ENCODE measurements at regions not wholly inside any gene's neighbourhood (a gene's known extent, or its start where the extent isn't known, plus 50 kb on each side); places are given as distances from the start of the nearest gene placed in this dataset.

DNA sequence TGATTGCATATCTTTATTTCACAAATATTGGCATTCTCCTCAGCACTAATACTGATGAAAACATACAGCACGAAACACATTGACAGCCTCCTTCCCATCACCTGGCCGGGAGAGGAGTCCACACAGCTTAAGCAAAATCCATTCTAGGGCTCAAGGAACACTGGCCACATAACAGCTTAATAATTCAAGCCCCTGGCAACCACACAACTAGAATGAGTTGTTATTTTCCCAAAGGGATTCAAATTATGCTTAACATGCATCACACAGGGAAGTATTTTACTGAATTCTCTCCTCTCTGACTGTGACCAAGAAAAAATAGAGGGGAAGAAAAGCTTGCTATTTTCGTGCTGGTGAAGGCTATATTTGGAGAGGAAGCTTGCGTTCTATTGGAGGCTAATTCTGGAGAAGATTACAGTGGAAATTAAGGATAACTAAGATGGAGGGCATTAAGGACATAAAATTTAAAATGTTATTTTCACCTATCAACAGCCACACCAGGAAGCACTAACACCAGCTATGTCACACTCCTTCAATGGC is 198.5 kb downstream of the ADGRG6 start:
- Histone ChIP-seq H3K27me3 (ENCODE audit: insufficient read depth, low read length) (no peaks in the 10 kb centered on the region), H3K4me3 (ENCODE audit: low read length) (no peak overlapping the region), H3K36me3 (ENCODE audit: insufficient read depth, low read length) (no peaks in the 10 kb centered on the region), H3K9ac (ENCODE audit: low read depth, low read length) (no peak overlapping the region), H3K27ac (ENCODE audit: low read depth, low read length) (no peak overlapping the region), H3K4me1 (ENCODE audit: insufficient read depth, low read length) (no peaks in the 10 kb centered on the region), H3K9me3 (ENCODE audit: insufficient read depth, low read depth, low read length) (peaks cover 14% of the 10 kb centered on the region)
- 89% methylated on average over 4 of the region's 4 CpGs for WGBS

DNA sequence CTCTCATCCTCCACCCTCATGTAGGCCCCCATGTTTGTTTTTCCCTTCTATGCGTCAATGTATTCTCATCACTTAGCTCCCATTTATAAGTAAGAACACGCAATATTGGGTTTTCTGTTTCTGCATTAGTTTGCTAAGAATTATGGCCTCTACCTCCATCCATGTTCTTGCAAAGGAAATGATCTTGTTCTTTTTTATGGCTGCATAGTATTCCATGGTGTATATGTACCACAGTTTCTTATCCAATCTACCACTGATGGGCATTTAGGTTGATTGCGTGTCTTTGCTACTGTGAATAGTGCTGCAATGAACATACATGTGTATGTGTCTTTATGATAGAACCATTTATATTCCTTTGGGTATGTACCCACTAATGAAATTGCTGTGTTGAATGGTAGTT is 200.0 kb downstream of the ADGRG6 start:
- Histone ChIP-seq H3K4me3 (ENCODE audit: low read length) (no peak overlapping the region), H3K4me1 (ENCODE audit: insufficient read depth, low read length) (no peaks in the 10 kb centered on the region), H3K27me3 (ENCODE audit: insufficient read depth, low read length) (no peaks in the 10 kb centered on the region), H3K36me3 (ENCODE audit: insufficient read depth, low read length) (no peaks in the 10 kb centered on the region), H3K9me3 (ENCODE audit: insufficient read depth, low read depth, low read length) (peaks cover 14% of the 10 kb centered on the region), H3K27ac (ENCODE audit: low read depth, low read length) (no peak overlapping the region), H3K9ac (ENCODE audit: low read depth, low read length) (no peak overlapping the region)
- WGBS = 100% methylated on average over 2 of the region's 3 CpGs

DNA sequence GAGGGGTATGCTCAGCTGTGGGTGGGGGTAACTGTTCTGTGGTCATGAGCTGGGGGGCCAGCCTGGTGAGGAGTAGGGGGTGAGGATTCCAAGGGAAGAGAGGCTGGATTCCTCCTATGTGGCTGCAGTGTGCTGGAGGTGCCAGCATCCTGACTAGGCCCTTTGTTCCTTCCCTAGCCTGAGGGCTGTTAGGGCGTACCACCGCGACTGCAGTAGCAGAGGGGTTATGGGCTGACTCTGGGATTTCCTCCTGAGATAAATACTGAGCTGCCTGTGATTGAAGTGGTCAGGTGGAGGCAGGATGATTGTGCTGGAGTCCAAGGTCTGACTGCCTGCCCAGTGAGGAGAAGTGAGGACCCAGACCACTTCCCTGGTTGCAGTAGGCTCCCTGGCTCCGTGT is 205.3 kb downstream of the ADGRG6 start:
- Histone ChIP-seq H3K27me3 (ENCODE audit: insufficient read depth, low read length) (no peaks in the 10 kb centered on the region), H3K36me3 (ENCODE audit: insufficient read depth, low read length) (no peaks in the 10 kb centered on the region), H3K4me3 (ENCODE audit: low read length) (no peak overlapping the region), H3K27ac (ENCODE audit: low read depth, low read length) (no peak overlapping the region), H3K4me1 (ENCODE audit: insufficient read depth, low read length) (no peaks in the 10 kb centered on the region), H3K9me3 (ENCODE audit: insufficient read depth, low read depth, low read length) (peaks cover 10% of the 10 kb centered on the region), H3K9ac (ENCODE audit: low read depth, low read length) (no peak overlapping the region)
- 96% methylated on average over 4 of the region's 4 CpGs for WGBS

DNA sequence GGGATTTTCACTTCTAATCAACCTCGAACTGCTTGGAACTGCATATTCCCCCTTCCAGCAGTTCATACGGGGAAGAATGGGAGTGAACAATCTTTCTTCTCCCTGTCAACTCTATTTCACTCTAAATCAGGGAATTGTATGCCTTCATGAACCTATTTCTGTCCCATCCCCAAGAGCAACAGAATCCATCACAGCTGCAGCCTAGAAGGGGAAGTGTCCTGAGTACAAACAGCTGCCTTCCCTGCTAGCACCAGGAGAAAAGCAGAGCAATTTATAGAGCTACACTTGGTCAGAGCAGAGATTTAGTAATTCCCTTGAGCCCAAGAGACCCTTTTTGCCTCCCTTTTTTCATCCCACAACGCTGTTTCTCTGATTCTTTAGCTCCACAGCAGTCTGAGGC is 208.4 kb downstream of the ADGRG6 start:
- no peak overlapping the region for H3K27ac ChIP-seq (ENCODE audit: low read depth, low read length)
- no peaks in the 10 kb centered on the region for H3K36me3 ChIP-seq (ENCODE audit: insufficient read depth, low read length)
- H3K4me3 ChIP-seq (ENCODE audit: low read length) = no peak overlapping the region
- no peaks in the 10 kb centered on the region for H3K27me3 ChIP-seq (ENCODE audit: insufficient read depth, low read length)
- H3K4me1 ChIP-seq (ENCODE audit: insufficient read depth, low read length) = no peaks in the 10 kb centered on the region
- WGBS = 93% methylated on average over 3 of the region's 3 CpGs
- H3K9me3 ChIP-seq (ENCODE audit: insufficient read depth, low read depth, low read length) = no peaks in the 10 kb centered on the region
- H3K9ac ChIP-seq (ENCODE audit: low read depth, low read length) = no peak overlapping the region

DNA sequence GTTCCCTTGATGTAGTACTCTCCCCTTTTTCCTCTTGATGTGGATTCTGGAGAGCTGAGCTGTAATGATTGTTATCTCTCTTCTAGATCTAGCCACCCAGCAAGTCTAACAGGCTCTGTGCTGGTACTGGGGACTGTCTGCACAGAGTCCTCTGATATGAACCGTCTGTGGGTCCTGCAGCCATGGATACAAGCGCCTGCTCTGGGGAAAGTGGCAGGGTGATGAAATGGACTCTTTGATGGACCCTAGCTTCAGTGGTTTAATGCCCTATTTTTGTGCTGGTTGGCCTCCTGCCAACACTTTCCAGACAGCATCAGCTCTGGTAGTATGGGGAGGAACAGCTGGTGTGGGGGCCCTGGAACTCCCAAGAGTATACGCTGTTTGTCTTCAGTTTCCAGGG is 216.3 kb downstream of the ADGRG6 start:
- 90% methylated on average over 3 of the region's 3 CpGs for WGBS
- H3K4me3 ChIP-seq (ENCODE audit: low read length) = no peak overlapping the region

DNA sequence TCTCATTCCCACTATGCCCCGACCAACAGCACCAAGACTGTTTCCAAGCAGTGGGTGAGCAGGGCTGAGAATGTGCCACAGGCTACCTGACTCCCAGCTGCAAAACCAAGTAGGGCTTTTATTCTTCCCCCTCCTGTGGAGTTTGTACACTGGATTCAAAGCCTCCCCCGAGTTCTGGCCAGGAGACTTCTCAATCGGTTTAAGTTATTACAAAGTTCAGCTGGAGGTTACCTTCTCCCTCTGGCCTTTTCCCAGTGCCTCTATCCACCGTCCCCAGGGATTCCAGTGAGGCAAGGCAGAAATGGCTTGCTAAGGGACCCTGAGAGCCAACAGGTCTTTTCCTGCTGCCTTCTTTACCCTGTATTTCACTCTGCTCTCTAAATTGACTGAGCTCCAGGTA is 217.0 kb downstream of the ADGRG6 start:
- 93% methylated on average over 4 of the region's 4 CpGs for WGBS
- Histone ChIP-seq H3K4me3 (ENCODE audit: low read length) (no peak overlapping the region), H3K9me3 (ENCODE audit: insufficient read depth, low read depth, low read length) (0 out of 2 replicates have a peak, but pooled peaks cover 2% of the 10 kb centered on the region), H3K27ac (ENCODE audit: low read depth, low read length) (no peak overlapping the region), H3K4me1 (ENCODE audit: insufficient read depth, low read length) (no peaks in the 10 kb centered on the region), H3K36me3 (ENCODE audit: insufficient read depth, low read length) (no peaks in the 10 kb centered on the region), H3K9ac (ENCODE audit: low read depth, low read length) (no peak overlapping the region), H3K27me3 (ENCODE audit: insufficient read depth, low read length) (no peaks in the 10 kb centered on the region)

More for the DNA sequence above, 216.3 kb downstream of the ADGRG6 start:
- Histone ChIP-seq H3K4me1 (ENCODE audit: insufficient read depth, low read length) (no peaks in the 10 kb centered on the region), H3K36me3 (ENCODE audit: insufficient read depth, low read length) (no peaks in the 10 kb centered on the region), H3K27me3 (ENCODE audit: insufficient read depth, low read length) (no peaks in the 10 kb centered on the region), H3K9me3 (ENCODE audit: insufficient read depth, low read depth, low read length) (0 out of 2 replicates have a peak, but pooled peaks cover 2% of the 10 kb centered on the region), H3K27ac (ENCODE audit: low read depth, low read length) (no peak overlapping the region), H3K9ac (ENCODE audit: low read depth, low read length) (no peak overlapping the region)

DNA sequence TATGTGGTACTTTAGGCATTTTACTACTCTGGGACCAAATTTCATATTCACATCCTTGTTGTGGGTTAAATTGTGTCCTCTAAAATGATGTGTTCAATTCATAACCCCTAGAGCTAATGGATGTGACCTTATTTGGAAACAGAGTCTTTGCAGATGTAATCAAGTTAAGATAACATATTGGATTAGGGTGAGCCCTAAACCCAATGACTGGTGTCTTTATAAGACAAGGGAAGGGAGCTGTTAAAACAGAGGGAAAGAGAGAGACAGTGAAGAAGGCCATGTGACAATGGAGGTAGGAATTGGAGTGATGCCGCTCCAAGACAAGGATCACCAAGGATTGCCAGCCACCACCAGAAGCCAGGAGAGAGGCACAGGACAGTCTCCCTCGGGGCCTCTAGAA is 220.0 kb downstream of the ADGRG6 start:
- Histone ChIP-seq H3K9ac (ENCODE audit: low read depth, low read length) (no peak overlapping the region), H3K27ac (ENCODE audit: low read depth, low read length) (no peak overlapping the region), H3K36me3 (ENCODE audit: insufficient read depth, low read length) (no peaks in the 10 kb centered on the region), H3K4me3 (ENCODE audit: low read length) (no peak overlapping the region), H3K4me1 (ENCODE audit: insufficient read depth, low read length) (no peaks in the 10 kb centered on the region), H3K9me3 (ENCODE audit: insufficient read depth, low read depth, low read length) (0 out of 2 replicates have a peak, but pooled peaks cover 2% of the 10 kb centered on the region), H3K27me3 (ENCODE audit: insufficient read depth, low read length) (no peaks in the 10 kb centered on the region)
- WGBS = 94% methylated on average over 1 of the region's 2 CpGs

DNA sequence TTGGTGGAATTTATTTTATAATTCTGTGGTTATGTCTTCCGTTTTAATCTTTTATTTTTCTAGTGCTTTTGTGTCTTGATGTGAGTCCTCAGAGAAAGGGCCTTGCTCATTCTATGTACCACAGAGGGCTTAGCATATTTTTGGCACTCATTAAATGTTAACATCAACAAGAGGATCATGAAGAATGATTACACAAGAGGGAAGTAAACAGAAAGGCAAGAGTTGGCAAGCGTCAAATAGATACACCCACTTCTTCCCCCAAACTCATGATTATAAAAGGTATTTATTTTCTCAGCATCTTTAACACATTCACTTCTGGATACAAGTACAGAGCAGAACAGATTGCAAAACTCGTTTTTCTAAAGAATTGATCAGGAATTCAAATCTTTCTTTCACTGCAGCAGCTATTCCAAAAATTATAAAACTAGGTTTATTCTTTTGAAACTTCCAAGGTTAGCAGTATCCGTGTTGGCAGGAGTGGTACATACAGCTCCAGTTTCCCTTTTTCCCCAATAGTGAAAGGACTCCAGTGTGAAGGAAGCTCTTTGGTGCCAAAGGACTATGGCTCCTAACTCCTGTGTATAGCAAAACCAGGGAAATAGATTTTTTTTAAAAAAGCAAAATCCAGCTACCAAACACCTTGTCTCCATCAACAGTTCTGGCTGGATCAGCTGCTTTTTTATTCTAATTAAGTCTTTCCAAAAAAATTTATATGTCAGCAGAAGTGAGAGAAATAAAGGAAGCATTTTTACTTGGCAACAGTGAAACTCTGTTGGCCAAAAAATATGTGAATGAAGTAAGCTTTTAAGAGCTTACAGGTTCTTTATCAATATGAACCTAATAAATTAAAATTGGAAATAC is 221.9 kb downstream of the ADGRG6 start:
- no peak overlapping the region for H3K4me3 ChIP-seq (ENCODE audit: low read length)
- H3K9ac ChIP-seq (ENCODE audit: low read depth, low read length) = no peak overlapping the region
- H3K36me3 ChIP-seq (ENCODE audit: insufficient read depth, low read length) = no peaks in the 10 kb centered on the region
- H3K27ac ChIP-seq (ENCODE audit: low read depth, low read length) = no peak overlapping the region
- no peaks in the 10 kb centered on the region for H3K4me1 ChIP-seq (ENCODE audit: insufficient read depth, low read length)
- no peaks in the 10 kb centered on the region for H3K27me3 ChIP-seq (ENCODE audit: insufficient read depth, low read length)
- 93% methylated on average over 4 of the region's 4 CpGs for WGBS
- no peaks in the 10 kb centered on the region for H3K9me3 ChIP-seq (ENCODE audit: insufficient read depth, low read depth, low read length)

DNA sequence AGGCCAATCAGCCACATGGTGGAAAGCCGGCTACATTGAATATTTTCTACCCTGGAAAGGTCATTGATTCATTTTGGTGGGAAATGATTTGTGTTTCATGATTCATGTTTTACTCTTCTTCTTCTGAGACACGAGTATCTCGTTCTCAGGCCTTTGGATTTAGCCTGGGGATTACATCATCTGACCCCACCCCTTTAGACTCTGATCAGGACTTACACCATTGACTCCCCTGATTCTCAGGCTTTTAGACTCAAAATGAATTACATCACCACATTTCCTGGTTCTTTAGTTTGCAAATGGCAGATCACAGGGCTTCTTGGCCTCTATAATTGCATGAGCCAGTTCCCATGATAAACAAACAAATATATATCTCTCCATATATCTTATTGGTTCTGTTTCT is 228.8 kb downstream of the ADGRG6 start:
- H3K27ac ChIP-seq (ENCODE audit: low read depth, low read length) = no peak overlapping the region
- WGBS = 91% methylated on average over 3 of the region's 3 CpGs
- H3K4me1 ChIP-seq (ENCODE audit: insufficient read depth, low read length) = no peaks in the 10 kb centered on the region
- no peaks in the 10 kb centered on the region for H3K27me3 ChIP-seq (ENCODE audit: insufficient read depth, low read length)
- H3K4me3 ChIP-seq (ENCODE audit: low read length) = no peak overlapping the region
- no peak overlapping the region for H3K9ac ChIP-seq (ENCODE audit: low read depth, low read length)
- no peaks in the 10 kb centered on the region for H3K36me3 ChIP-seq (ENCODE audit: insufficient read depth, low read length)
- H3K9me3 ChIP-seq (ENCODE audit: insufficient read depth, low read depth, low read length) = peaks cover 19% of the 10 kb centered on the region

DNA sequence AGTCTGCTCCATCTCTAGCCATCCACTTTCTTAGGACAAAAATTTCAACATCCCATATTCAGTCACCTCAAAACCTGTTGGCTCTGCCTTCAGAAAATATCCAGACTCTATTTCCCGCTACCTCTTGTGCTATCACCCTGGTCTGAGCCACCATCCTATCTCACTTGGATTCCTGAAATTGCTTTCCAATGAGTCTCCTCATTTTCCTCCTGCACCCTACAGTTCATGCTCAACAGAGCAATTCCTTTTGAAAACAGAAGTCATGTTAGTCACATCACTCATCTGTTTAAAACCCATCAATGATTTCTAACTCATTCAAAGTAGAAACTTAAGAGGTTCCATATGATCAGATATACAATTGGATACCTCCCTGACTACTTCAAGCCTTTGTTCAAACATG is 229.9 kb downstream of the ADGRG6 start:
- Histone ChIP-seq H3K27ac (ENCODE audit: low read depth, low read length) (no peak overlapping the region), H3K4me1 (ENCODE audit: insufficient read depth, low read length) (no peaks in the 10 kb centered on the region), H3K4me3 (ENCODE audit: low read length) (no peak overlapping the region), H3K27me3 (ENCODE audit: insufficient read depth, low read length) (no peaks in the 10 kb centered on the region), H3K9me3 (ENCODE audit: insufficient read depth, low read depth, low read length) (peaks cover 24% of the 10 kb centered on the region), H3K9ac (ENCODE audit: low read depth, low read length) (no peak overlapping the region), H3K36me3 (ENCODE audit: insufficient read depth, low read length) (no peaks in the 10 kb centered on the region)
- WGBS = 90% methylated on average over 1 of the region's 1 CpG

DNA sequence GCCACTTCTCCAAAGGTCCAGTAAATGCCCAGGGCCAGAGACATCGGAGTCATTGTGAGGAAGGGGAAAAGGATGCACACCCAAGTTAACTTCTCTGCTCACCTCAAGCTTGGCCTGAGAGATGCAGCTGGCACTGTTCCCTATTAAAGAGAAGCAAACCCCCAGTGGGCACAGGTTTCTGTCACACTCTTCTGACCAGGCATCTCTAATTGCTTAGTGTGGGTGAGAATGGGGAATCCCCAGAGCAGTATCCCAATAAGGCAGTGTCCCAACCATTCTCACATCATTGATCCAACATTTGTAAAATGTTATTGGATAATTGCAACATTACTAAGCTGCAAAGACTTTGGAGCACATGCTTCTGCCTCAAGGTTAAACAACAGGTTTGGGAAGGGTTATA is 232.3 kb downstream of the ADGRG6 start:
- Histone ChIP-seq H3K4me1 (ENCODE audit: insufficient read depth, low read length) (no peaks in the 10 kb centered on the region), H3K27me3 (ENCODE audit: insufficient read depth, low read length) (no peaks in the 10 kb centered on the region), H3K9me3 (ENCODE audit: insufficient read depth, low read depth, low read length) (peaks cover 24% of the 10 kb centered on the region), H3K4me3 (ENCODE audit: low read length) (no peak overlapping the region), H3K27ac (ENCODE audit: low read depth, low read length) (no peak overlapping the region), H3K9ac (ENCODE audit: low read depth, low read length) (no peak overlapping the region), H3K36me3 (ENCODE audit: insufficient read depth, low read length) (no peaks in the 10 kb centered on the region)
- WGBS = 89% methylated on average over 1 of the region's 1 CpG
